ENCODE measurements at regions not wholly inside any gene's neighbourhood (a gene's known extent, or its start where the extent isn't known, plus 50 kb on each side); places are given as distances from the start of the nearest gene placed in this dataset.

- no peak for DNase-seq (ENCODE audit: low read depth in 2 of 2)
Measured at GRCh38 chr10:3542185-3542611, 242.8 kb downstream of the KLF6 start.

- no peak for DNase-seq (ENCODE audit: low read depth in 2 of 2)
Measured at GRCh38 chr10:3539696-3540383, 245.2 kb downstream of the KLF6 start.

GRCh38 chr10:3538656-3539531, 246.1 kb downstream of the KLF6 start:
- DNase-seq (ENCODE audit: low read depth in 2 of 2): no peak

- DNase-seq (ENCODE audit: low read depth in 2 of 2): no peak
Measured at GRCh38 chr10:3538291-3538655, 246.7 kb downstream of the KLF6 start.

- no peak for DNase-seq (ENCODE audit: low read depth in 2 of 2)
Measured at GRCh38 chr10:3537518-3537917, 247.5 kb downstream of the KLF6 start.

- no peak for DNase-seq (ENCODE audit: low read depth in 2 of 2)
Measured at GRCh38 chr10:3535001-3535400, 250.0 kb downstream of the KLF6 start.

GRCh38 chr10:3534433-3534832, 250.6 kb downstream of the KLF6 start:
- DNase-seq (ENCODE audit: low read depth in 2 of 2): no peak

- no peak for DNase-seq (ENCODE audit: low read depth in 2 of 2)
Measured at GRCh38 chr10:3533296-3533695, 251.7 kb downstream of the KLF6 start.

GRCh38 chr10:3532644-3533043, 252.4 kb downstream of the KLF6 start:
- DNase-seq (ENCODE audit: low read depth in 2 of 2): no peak

GRCh38 chr10:3531670-3532069, 253.3 kb downstream of the KLF6 start:
- DNase-seq (ENCODE audit: low read depth in 2 of 2): no peak

- no peak for DNase-seq (ENCODE audit: low read depth in 2 of 2)
Measured at GRCh38 chr10:3530783-3531645, 254.0 kb downstream of the KLF6 start.

- DNase-seq (ENCODE audit: low read depth in 2 of 2): no peak
Measured at GRCh38 chr10:3530346-3530745, 254.7 kb downstream of the KLF6 start.

- no peak for DNase-seq (ENCODE audit: low read depth in 2 of 2)
Measured at GRCh38 chr10:3529691-3530090, 255.3 kb downstream of the KLF6 start.

- DNase-seq (ENCODE audit: low read depth in 2 of 2): no peak
Measured at GRCh38 chr10:3528823-3529403, 256.1 kb downstream of the KLF6 start.

GRCh38 chr10:3528271-3528670, 256.7 kb downstream of the KLF6 start:
- DNase-seq (ENCODE audit: low read depth in 2 of 2): no peak

GRCh38 chr10:3527869-3528268, 257.1 kb downstream of the KLF6 start:
- no peak for DNase-seq (ENCODE audit: low read depth in 2 of 2)

- DNase-seq (ENCODE audit: low read depth in 2 of 2): no peak
Measured at GRCh38 chr10:3526727-3527501, 258.1 kb downstream of the KLF6 start.

GRCh38 chr10:3525832-3526449, 259.1 kb downstream of the KLF6 start:
- no peak for DNase-seq (ENCODE audit: low read depth in 2 of 2)

GRCh38 chr10:3524086-3524960, 260.7 kb downstream of the KLF6 start:
- no peak for DNase-seq (ENCODE audit: low read depth in 2 of 2)
